ENCODE measurements at regions not wholly inside any gene's neighbourhood (a gene's known extent, or its start where the extent isn't known, plus 50 kb on each side); places are given as distances from the start of the nearest gene placed in this dataset.

- no CpG with 5 or more reads among the region's 3 CpGs for whole genome bisulfite sequencing, 2 donors (ENCODE audit: extremely low coverage in 2 of 2, insufficient read length in 2 of 2, insufficient replicate concordance in 1 of 2)
- Histone ChIP-seq H2AFZ (ENCODE audit: low read length) (peak overlapping the region; percentile 2), H3K36me3 (replicated peaks in 1 of 2; ENCODE audit: control insufficient read depth in 2 of 2, insufficient read depth in 2 of 2, low read length in 2 of 2) (no peaks in the 10 kb centered on the region), H3K9me3 (replicated peaks in 1 of 2; ENCODE audit: control insufficient read depth in 2 of 2, insufficient read depth in 1 of 2, low read depth in 1 of 2, low read length in 2 of 2) (no peaks in the 10 kb centered on the region), H2BK5ac (ENCODE audit: low read length) (no peak overlapping the region), H3K79me1 (ENCODE audit: low read depth, low read length) (no peaks in the 10 kb centered on the region), H3K27me3 (ENCODE audit: control insufficient read depth in 3 of 3, insufficient read depth in 3 of 3, low read depth in 1 of 3, low read length in 3 of 3) (no peaks in the 10 kb centered on the region), H3K4me2 (ENCODE audit: insufficient read depth, low read length, poor library complexity, severe bottlenecking) (no peak overlapping the region), H4K8ac (ENCODE audit: low read depth, low read length) (no peak overlapping the region), H2BK15ac (ENCODE audit: low read length) (no peak overlapping the region), H2AK5ac (ENCODE audit: low read depth, low read length) (no peak overlapping the region), H3K4me1 (ENCODE audit: control insufficient read depth in 2 of 2, insufficient read depth in 1 of 2, low read depth in 1 of 2, low read length in 2 of 2) (peaks cover 7 to 16% of the 10 kb centered on the region in 2 donors), H4K91ac (ENCODE audit: low read depth, low read length, poor library complexity) (no peak overlapping the region), H2BK120ac (ENCODE audit: low read depth, low read length) (no peak overlapping the region), H3K14ac (ENCODE audit: low read length) (no peak overlapping the region), H3K18ac (ENCODE audit: low read length) (no peak overlapping the region), H3K23ac (ENCODE audit: low read depth, low read length, poor library complexity) (no peak overlapping the region), H3K4ac (ENCODE audit: low read length) (no peak overlapping the region), H3K27ac (replicated peaks; ENCODE audit: low read length) (no peak overlapping the region), H2BK12ac (ENCODE audit: low read length) (no peak overlapping the region), H3K4me3 (ENCODE audit: low read length in 2 of 2) (no peak overlapping the region), H3K9ac (ENCODE audit: low read depth, low read length, poor library complexity) (no peak overlapping the region)
- DNase-seq (ENCODE audit: low spot score): no peak
Observed at GRCh38 chr5:154110716-154111115, 71.9 kb downstream of the MFAP3 start.

- no peak overlapping the region for H3K23ac ChIP-seq (ENCODE audit: low read depth, low read length, poor library complexity)
- no peak overlapping the region for H4K8ac ChIP-seq (ENCODE audit: low read depth, low read length)
- no peak overlapping the region for H2BK120ac ChIP-seq (ENCODE audit: low read depth, low read length)
- no peak for DNase-seq (ENCODE audit: low spot score)
- no peak overlapping the region for H3K4ac ChIP-seq (ENCODE audit: low read length)
- H3K79me1 ChIP-seq (ENCODE audit: low read depth, low read length): no peaks in the 10 kb centered on the region
- no peaks in the 10 kb centered on the region for H3K9me3 ChIP-seq (replicated peaks in 1 of 2; ENCODE audit: control insufficient read depth in 2 of 2, insufficient read depth in 1 of 2, low read depth in 1 of 2, low read length in 2 of 2)
- H3K27me3 ChIP-seq (ENCODE audit: control insufficient read depth in 3 of 3, insufficient read depth in 3 of 3, low read depth in 1 of 3, low read length in 3 of 3): no peaks in the 10 kb centered on the region
- no peaks in the 10 kb centered on the region for H3K36me3 ChIP-seq (replicated peaks in 1 of 2; ENCODE audit: control insufficient read depth in 2 of 2, insufficient read depth in 2 of 2, low read length in 2 of 2)
- H3K14ac ChIP-seq (ENCODE audit: low read length): no peak overlapping the region
- H3K9ac ChIP-seq (ENCODE audit: low read depth, low read length, poor library complexity): no peak overlapping the region
- no peak overlapping the region for H2AFZ ChIP-seq (ENCODE audit: low read length)
- H2AK5ac ChIP-seq (ENCODE audit: low read depth, low read length): no peak overlapping the region
- H3K4me3 ChIP-seq (ENCODE audit: low read length in 2 of 2): no peak overlapping the region
- peaks cover 7 to 16% of the 10 kb centered on the region in 2 donors for H3K4me1 ChIP-seq (ENCODE audit: control insufficient read depth in 2 of 2, insufficient read depth in 1 of 2, low read depth in 1 of 2, low read length in 2 of 2)
- no CpG with 5 or more reads among the region's 4 CpGs for WGBS, 2 donors (ENCODE audit: extremely low coverage in 2 of 2, insufficient read length in 2 of 2, insufficient replicate concordance in 1 of 2)
- H3K18ac ChIP-seq (ENCODE audit: low read length): no peak overlapping the region
- H3K4me2 ChIP-seq (ENCODE audit: insufficient read depth, low read length, poor library complexity, severe bottlenecking): no peak overlapping the region
- no peak overlapping the region for H2BK5ac ChIP-seq (ENCODE audit: low read length)
- no peak overlapping the region for H4K91ac ChIP-seq (ENCODE audit: low read depth, low read length, poor library complexity)
- H2BK12ac ChIP-seq (ENCODE audit: low read length): no peak overlapping the region
- H3K27ac ChIP-seq (replicated peaks; ENCODE audit: low read length): no peak overlapping the region
- no peak overlapping the region for H2BK15ac ChIP-seq (ENCODE audit: low read length)
Observed at GRCh38 chr5:154111214-154111613, 72.4 kb downstream of the MFAP3 start.

- Histone ChIP-seq H3K27ac (replicated peaks; ENCODE audit: low read length) (no peak overlapping the region), H3K9me3 (replicated peaks in 1 of 2; ENCODE audit: control insufficient read depth in 2 of 2, insufficient read depth in 1 of 2, low read depth in 1 of 2, low read length in 2 of 2) (no peaks in the 10 kb centered on the region), H3K9ac (ENCODE audit: low read depth, low read length, poor library complexity) (no peak overlapping the region), H3K27me3 (ENCODE audit: control insufficient read depth in 3 of 3, insufficient read depth in 3 of 3, low read depth in 1 of 3, low read length in 3 of 3) (no peaks in the 10 kb centered on the region), H3K14ac (ENCODE audit: low read length) (no peak overlapping the region), H3K4me3 (ENCODE audit: low read length in 2 of 2) (no peak overlapping the region), H2BK5ac (ENCODE audit: low read length) (no peak overlapping the region), H2BK120ac (ENCODE audit: low read depth, low read length) (no peak overlapping the region), H3K79me1 (ENCODE audit: low read depth, low read length) (no peaks in the 10 kb centered on the region), H3K36me3 (replicated peaks in 1 of 2; ENCODE audit: control insufficient read depth in 2 of 2, insufficient read depth in 2 of 2, low read length in 2 of 2) (no peaks in the 10 kb centered on the region), H2BK15ac (ENCODE audit: low read length) (no peak overlapping the region), H3K4ac (ENCODE audit: low read length) (no peak overlapping the region), H3K4me2 (ENCODE audit: insufficient read depth, low read length, poor library complexity, severe bottlenecking) (no peak overlapping the region), H3K4me1 (ENCODE audit: control insufficient read depth in 2 of 2, insufficient read depth in 1 of 2, low read depth in 1 of 2, low read length in 2 of 2) (peaks cover 7 to 11% of the 10 kb centered on the region in 2 donors), H3K18ac (ENCODE audit: low read length) (no peak overlapping the region), H4K91ac (ENCODE audit: low read depth, low read length, poor library complexity) (no peak overlapping the region), H3K23ac (ENCODE audit: low read depth, low read length, poor library complexity) (no peak overlapping the region), H2AK5ac (ENCODE audit: low read depth, low read length) (no peak overlapping the region), H2AFZ (ENCODE audit: low read length) (no peak overlapping the region), H2BK12ac (ENCODE audit: low read length) (no peak overlapping the region), H4K8ac (ENCODE audit: low read depth, low read length) (no peak overlapping the region)
- no peak for DNase-seq (ENCODE audit: low spot score)
Observed at GRCh38 chr5:154112255-154112654, 73.5 kb downstream of the MFAP3 start.

GRCh38 chr5:154115291-154115690, 75.2 kb upstream of the GALNT10 start:
- no peak overlapping the region for H3K23ac ChIP-seq (ENCODE audit: low read depth, low read length, poor library complexity)
- no peak overlapping the region for H2AFZ ChIP-seq (ENCODE audit: low read length)
- no peak overlapping the region for H4K8ac ChIP-seq (ENCODE audit: low read depth, low read length)
- no peak overlapping the region for H3K14ac ChIP-seq (ENCODE audit: low read length)
- no peak overlapping the region for H3K4ac ChIP-seq (ENCODE audit: low read length)
- no peak overlapping the region for H2BK5ac ChIP-seq (ENCODE audit: low read length)
- H3K4me1 ChIP-seq (ENCODE audit: control insufficient read depth in 2 of 2, insufficient read depth in 1 of 2, low read depth in 1 of 2, low read length in 2 of 2): peaks cover 0 to 9% of the 10 kb centered on the region in 2 donors
- H3K79me1 ChIP-seq (ENCODE audit: low read depth, low read length): no peaks in the 10 kb centered on the region
- WGBS, 2 donors (ENCODE audit: extremely low coverage in 2 of 2, insufficient read length in 2 of 2, insufficient replicate concordance in 1 of 2): no CpG with 5 or more reads among the region's 4 CpGs
- no peaks in the 10 kb centered on the region for H3K36me3 ChIP-seq (replicated peaks in 1 of 2; ENCODE audit: control insufficient read depth in 2 of 2, insufficient read depth in 2 of 2, low read length in 2 of 2)
- no peak overlapping the region for H3K4me2 ChIP-seq (ENCODE audit: insufficient read depth, low read length, poor library complexity, severe bottlenecking)
- H3K18ac ChIP-seq (ENCODE audit: low read length): no peak overlapping the region
- H2BK15ac ChIP-seq (ENCODE audit: low read length): no peak overlapping the region
- H2BK12ac ChIP-seq (ENCODE audit: low read length): no peak overlapping the region
- H3K9ac ChIP-seq (ENCODE audit: low read depth, low read length, poor library complexity): no peak overlapping the region
- H3K4me3 ChIP-seq (ENCODE audit: low read length in 2 of 2): no peak overlapping the region
- no peak overlapping the region for H3K27ac ChIP-seq (replicated peaks; ENCODE audit: low read length)
- H3K9me3 ChIP-seq (replicated peaks in 1 of 2; ENCODE audit: control insufficient read depth in 2 of 2, insufficient read depth in 1 of 2, low read depth in 1 of 2, low read length in 2 of 2): no peaks in the 10 kb centered on the region
- no peak overlapping the region for H4K91ac ChIP-seq (ENCODE audit: low read depth, low read length, poor library complexity)
- no peak overlapping the region for H2BK120ac ChIP-seq (ENCODE audit: low read depth, low read length)
- H2AK5ac ChIP-seq (ENCODE audit: low read depth, low read length): no peak overlapping the region
- no peaks in the 10 kb centered on the region for H3K27me3 ChIP-seq (ENCODE audit: control insufficient read depth in 3 of 3, insufficient read depth in 3 of 3, low read depth in 1 of 3, low read length in 3 of 3)
- no peak for DNase-seq (ENCODE audit: low spot score)
